ENCODE measurements at regions not wholly inside any gene's neighbourhood (a gene's known extent, or its start where the extent isn't known, plus 50 kb on each side); places are given as distances from the start of the nearest gene placed in this dataset.
"Not testable (repeated sequence)": the region's sequence is repeated elsewhere in the genome, so short reads cannot be mapped to it uniquely, and the experiment has no call there.

- no peak for DNase-seq
These were observed 65.8 kb upstream of the CHST15 start for GRCh38 chr10:124159153-124159552.

GRCh38 chr10:124158592-124158991, 65.2 kb upstream of the CHST15 start:
- no peak for DNase-seq

DNA sequence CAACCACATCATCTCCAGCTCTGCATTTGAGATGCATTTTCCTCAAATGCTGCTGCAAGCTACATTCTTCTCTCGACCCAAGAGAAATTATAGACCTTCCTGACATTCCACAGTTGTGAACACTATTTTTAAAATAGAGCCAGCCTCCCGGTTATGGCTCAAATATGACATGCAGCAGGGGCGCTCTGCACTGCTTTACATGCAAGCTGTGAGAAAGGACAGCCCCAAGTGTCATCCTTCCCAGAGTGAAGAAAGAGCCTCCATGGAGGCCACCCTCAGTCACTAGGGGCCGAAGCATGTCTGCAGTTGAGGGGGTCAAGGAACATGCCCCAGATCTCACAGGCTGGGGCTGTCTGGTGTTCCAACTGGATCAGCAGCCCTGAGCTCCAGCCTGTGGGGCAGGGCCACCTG, 63.9 kb upstream of the CHST15 start:
- DNase-seq, result no peak

DNA sequence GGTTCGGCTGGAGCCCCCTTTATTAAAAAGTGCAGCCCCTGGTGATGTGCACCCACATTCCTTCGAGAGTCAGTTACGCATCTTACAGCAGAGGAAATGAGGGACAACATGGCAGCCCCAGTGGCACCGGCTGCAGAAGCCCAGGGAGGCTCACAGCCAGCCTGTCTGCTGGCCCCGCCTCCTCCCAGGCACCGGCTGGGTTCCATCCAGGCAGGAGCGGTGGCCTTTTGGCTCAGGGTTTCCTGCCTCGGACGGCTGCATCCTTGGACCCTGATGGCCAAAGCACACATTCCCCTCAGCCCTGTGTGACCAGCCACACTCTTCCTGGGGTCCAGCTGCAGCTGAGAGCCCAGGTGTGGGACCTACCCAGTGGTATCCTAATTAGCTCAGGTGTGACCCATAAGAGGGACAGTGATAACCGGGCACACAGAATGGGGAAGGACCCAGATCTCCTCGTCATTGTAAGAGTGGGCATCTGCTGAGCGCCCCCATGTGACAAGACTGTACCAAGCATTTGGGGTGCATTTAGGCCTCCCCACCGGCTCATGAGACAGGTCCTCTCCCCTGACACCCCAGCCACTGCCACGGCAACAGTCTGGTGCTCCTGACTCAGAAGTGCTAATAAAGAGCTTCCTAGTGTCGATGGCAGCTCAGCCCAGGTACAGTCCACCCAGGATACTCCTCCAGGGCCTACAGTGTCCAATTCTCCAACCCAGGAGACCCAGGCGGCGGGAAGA, 63.3 kb upstream of the CHST15 start:
- DNase-seq, result no peak

- no peak for DNase-seq
These were observed 62.5 kb upstream of the CHST15 start for GRCh38 chr10:124155781-124156435.

- DNase-seq, result no peak
These were observed 59.8 kb upstream of the CHST15 start for GRCh38 chr10:124153023-124153826.

DNA sequence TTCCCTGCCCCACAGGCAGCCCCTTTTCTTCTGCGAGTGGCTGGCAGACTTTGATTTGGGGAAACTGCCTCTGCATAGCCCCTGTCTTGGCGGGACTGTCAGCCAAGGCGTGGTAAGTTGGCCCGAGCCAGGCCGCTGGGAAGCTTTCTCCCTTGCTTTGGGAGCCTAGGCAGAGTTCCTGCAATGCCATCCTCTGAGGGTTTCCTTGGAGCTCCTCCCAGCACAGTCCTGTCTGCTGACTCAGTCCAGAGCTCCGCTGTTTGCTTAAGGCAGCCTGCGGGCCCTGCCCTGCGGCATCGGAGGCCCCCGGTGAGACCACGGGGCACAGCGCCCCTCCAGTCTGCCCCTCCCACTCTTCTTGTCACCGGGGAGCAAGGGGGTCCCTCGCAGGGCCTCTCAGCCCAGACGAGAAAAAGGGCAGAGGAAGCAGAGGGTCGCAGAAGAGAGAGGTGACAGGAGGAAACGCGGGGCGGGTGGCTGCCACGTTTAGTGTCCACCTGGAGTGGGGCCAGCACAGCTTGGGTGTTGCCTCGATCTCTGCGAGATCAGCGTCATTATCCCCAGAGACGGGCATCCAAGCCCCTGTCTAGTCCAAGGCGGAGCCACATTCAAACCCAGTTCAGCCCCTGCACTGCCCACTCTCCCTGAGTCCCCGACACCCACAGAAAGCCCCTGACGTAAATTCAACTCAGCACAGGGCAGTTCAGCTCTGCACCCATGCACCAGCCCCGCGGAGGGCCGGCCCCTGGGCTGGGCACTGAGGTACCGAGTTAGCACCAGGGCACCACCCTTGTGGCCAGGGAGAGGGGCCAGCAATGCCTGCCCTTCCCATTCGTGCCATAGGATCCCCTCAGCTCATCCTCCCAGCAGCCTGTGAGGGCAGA, 59.0 kb upstream of the CHST15 start:
- no peak for DNase-seq

DNA sequence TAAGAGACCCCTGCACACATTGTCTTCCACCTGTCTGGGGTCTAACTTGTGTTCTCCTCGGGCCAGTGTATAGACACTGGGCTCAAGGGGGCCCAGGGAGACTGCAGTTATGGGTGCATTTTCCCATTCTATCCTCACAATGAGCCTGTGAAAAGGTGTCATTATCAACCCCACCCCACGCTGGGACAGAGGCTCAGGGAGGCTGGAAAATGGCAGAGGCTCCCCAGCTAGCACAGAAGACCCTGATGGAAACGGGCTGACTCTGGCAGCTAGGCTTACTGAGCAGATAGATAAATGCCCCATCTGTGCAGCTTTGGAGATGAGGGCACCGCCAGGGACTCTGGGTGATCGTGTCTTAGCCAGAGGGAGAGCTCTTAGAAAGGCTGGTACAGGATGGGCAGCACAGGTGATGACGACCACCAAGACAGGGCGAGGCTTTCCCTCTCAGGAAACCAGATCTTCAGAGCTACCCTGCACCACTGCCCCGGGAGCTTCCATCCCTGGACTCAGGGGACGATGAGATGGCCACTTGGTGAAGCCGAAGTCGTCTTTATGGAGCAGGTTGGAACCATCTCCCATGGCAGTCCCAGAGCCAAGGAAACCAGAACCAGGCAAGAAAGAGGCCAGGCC, 58.2 kb upstream of the CHST15 start:
- DNase-seq, result no peak

- no peak for DNase-seq
These were observed 57.5 kb upstream of the CHST15 start for GRCh38 chr10:124150807-124151417.

- DNase-seq, result no peak
These were observed 56.9 kb upstream of the CHST15 start for GRCh38 chr10:124150189-124150806.

- DNase-seq, result no peak
These were observed 56.0 kb upstream of the CHST15 start for GRCh38 chr10:124149189-124150042.

GRCh38 chr10:124148509-124149188, 55.3 kb upstream of the CHST15 start:
- not testable (repeated sequence) for DNase-seq

GRCh38 chr10:124146483-124146882, 53.1 kb upstream of the CHST15 start:
- DNase-seq, result no peak

DNA sequence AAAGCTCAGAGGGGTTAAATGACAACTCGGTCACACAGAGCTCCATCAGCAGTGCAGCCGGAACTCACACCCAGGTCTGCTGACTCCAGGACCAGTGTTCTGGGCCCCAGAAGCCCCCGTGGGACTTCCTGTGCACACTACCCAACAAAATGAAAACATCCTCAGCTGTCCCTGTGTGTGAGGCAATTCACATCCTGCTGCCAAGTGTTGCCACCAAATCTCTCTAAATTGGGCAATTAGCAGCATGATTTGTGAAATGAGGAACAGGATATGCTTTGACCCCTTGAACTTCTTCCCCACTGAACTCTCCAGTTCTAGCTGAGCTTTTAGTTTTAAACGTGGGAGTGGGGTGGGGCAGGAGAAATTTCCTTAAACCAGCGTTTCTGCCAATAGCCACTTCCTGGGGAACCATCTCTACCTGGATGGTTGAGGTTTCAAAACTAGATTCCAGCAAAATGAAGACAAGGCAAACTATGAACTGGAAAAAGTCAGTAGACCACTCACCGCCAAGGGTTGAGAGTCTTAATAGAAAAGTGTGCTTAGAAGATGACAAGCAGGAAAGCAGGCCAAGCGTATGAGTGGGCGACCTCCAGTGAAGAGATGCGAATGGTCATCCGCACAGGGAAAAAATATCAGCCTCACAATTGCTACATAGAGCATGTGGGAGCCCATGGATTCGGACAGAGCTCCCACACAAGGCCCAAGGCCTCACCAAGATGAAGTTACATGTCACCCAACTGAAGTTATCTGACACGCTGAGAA, 51.9 kb upstream of the CHST15 start:
- DNase-seq, result no peak

GRCh38 chr10:124144536-124144935, 51.1 kb upstream of the CHST15 start:
- no peak for DNase-seq

DNA sequence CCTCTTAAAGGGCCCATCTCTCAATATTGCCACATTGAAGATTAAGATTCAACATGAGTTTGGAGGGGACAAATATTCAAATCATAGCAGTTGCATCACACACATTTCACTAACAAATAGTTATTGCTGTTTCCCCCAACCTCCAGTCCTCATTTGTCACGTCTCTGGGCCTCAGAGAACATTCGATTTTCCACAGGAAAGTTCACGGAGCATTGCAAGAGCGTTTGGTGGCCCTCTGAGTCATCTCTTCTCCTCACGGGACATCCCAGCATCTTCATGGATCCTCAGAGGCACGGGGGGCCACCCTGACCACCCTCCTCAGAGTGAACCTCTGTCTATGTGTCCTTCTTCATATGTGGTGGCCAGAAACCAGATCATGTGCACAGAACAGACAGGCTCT, 50.3 kb upstream of the CHST15 start:
- DNase-seq, result no peak

Data from OCI-M1 (cell line).